WTC11 (cell line): ENCODE measurements at regions not wholly inside any gene's neighbourhood (a gene's known extent, or its start where the extent isn't known, plus 50 kb on each side); places are given as distances from the start of the nearest gene placed in this dataset.

ENCODE experiments used
- ATAC-seq: fragments of 200-7000 bp; cut with Tn5 transposase; 2 replicates; pipeline ENCODE4 v1.10.0; 2021; ENCODE audit warnings: mild to moderate bottlenecking, moderate library complexity
- CTCF ChIA-PET: fragments of 300-600 bp; sonication (Branson Sonifier 250); formaldehyde crosslinking; loops from one replicate; lab custom pipeline; 2021; ENCODE audit warnings: antibody characterized with exemption; lab: Charles Lee
- POLR2A ChIA-PET: fragments of 350-600 bp; sonication (Branson Sonifier 250); formaldehyde crosslinking; loops from one replicate; lab custom pipeline; 2021; ENCODE audit warnings: antibody characterized with exemption; lab: Charles Lee
- DNase-seq: peaks from one replicate; pipeline ENCODE4 v3.0.0; 2021; ENCODE audit warnings: low spot score
- H3K27ac Mint-ChIP-seq: 2 replicates; pipeline ENCODE4 v1.8.0; 2021; ENCODE audit warnings: mixed read lengths
- H3K27me3 Mint-ChIP-seq: 2 replicates; pipeline ENCODE4 v1.8.0; 2021; ENCODE audit warnings: low read depth, mild to moderate bottlenecking, moderate library complexity, mixed read lengths
- H3K36me3 Mint-ChIP-seq: 2 replicates; pipeline ENCODE4 v1.8.0; 2021; ENCODE audit warnings: mixed read lengths
- H3K4me1 Mint-ChIP-seq: 2 replicates; pipeline ENCODE4 v1.8.0; 2022; ENCODE audit warnings: mixed read lengths
- H3K4me3 Mint-ChIP-seq: 2 replicates; pipeline ENCODE4 v1.8.0; 2021; ENCODE audit warnings: mild to moderate bottlenecking, moderate library complexity, mixed read lengths
- H3K9me3 Mint-ChIP-seq: 2 replicates; pipeline ENCODE4 v1.8.0; 2021; ENCODE audit warnings: mixed read lengths
- CREB1 ChIP-seq: sonication (generic); formaldehyde crosslinking; IDR thresholded peaks from 2 replicates; pipeline ENCODE4 v1.8.0; 2023; ENCODE audit warnings: mild to moderate bottlenecking, missing genetic modification reagents
- ELF4 ChIP-seq: sonication (generic); formaldehyde crosslinking; IDR thresholded peaks from 2 replicates; pipeline ENCODE4 v1.8.1; 2022; ENCODE audit warnings: low read depth, mild to moderate bottlenecking, moderate library complexity, missing genetic modification reagents
- EMX1 ChIP-seq: fragments of 250-450 bp; sonication (Bioruptor Pico); IDR thresholded peaks from 2 replicates; pipeline ENCODE4 v1.8.0; 2021; ENCODE audit warnings: mild to moderate bottlenecking
- ERG ChIP-seq: fragments of 250-450 bp; sonication (Bioruptor Pico); IDR thresholded peaks from 2 replicates; pipeline ENCODE4 v1.8.0; 2021; ENCODE audit warnings: mild to moderate bottlenecking
- ESRRA ChIP-seq: sonication (generic); formaldehyde crosslinking; IDR thresholded peaks from 2 replicates; pipeline ENCODE4 v1.8.1; 2022; ENCODE audit warnings: mild to moderate bottlenecking, missing genetic modification reagents, borderline replicate concordance
- ETV6 ChIP-seq: sonication (generic); formaldehyde crosslinking; IDR thresholded peaks from 2 replicates; pipeline ENCODE4 v1.8.1; 2022; ENCODE audit warnings: mild to moderate bottlenecking, missing genetic modification reagents
- HMGA2 ChIP-seq: fragments of 250-450 bp; sonication (Bioruptor Pico); IDR thresholded peaks from 2 replicates; pipeline ENCODE4 v1.4.0; 2021; ENCODE audit warnings: mild to moderate bottlenecking, moderate library complexity
- JAZF1 ChIP-seq: fragments of 250-450 bp; sonication (Bioruptor Pico); IDR thresholded peaks from 2 replicates; pipeline ENCODE4 v1.9.0; 2021; ENCODE audit warnings: moderate library complexity, mild to moderate bottlenecking, inconsistent platforms
- JUN ChIP-seq: sonication (generic); formaldehyde crosslinking; IDR thresholded peaks from 2 replicates; pipeline ENCODE4 v1.8.0; 2023; ENCODE audit warnings: mild to moderate bottlenecking, missing genetic modification reagents
- MAX ChIP-seq: sonication (generic); formaldehyde crosslinking; IDR thresholded peaks from 2 replicates; pipeline ENCODE4 v1.8.0; 2022; ENCODE audit warnings: mild to moderate bottlenecking, missing genetic modification reagents
- MYBL2 ChIP-seq: sonication (generic); formaldehyde crosslinking; IDR thresholded peaks from 2 replicates; pipeline ENCODE4 v1.8.1; 2023; ENCODE audit warnings: mild to moderate bottlenecking, moderate library complexity, missing genetic modification reagents
- NFYB ChIP-seq: sonication (generic); formaldehyde crosslinking; conservative IDR thresholded peaks from 2 replicates; pipeline ENCODE4 v1.8.0; 2022; ENCODE audit warnings: low read depth, missing genetic modification reagents
- NR1H2 ChIP-seq: sonication (generic); formaldehyde crosslinking; IDR thresholded peaks from 2 replicates; pipeline ENCODE4 v1.9.0; 2021; ENCODE audit warnings: mild to moderate bottlenecking, moderate library complexity, missing genetic modification reagents
- NR3C1 ChIP-seq: sonication (generic); formaldehyde crosslinking; conservative IDR thresholded peaks from 2 replicates; pipeline ENCODE4 v1.8.1; 2023; ENCODE audit warnings: low read depth, mild to moderate bottlenecking, missing genetic modification reagents
- PRRX2 ChIP-seq: fragments of 250-450 bp; sonication (Bioruptor Pico); IDR thresholded peaks from 2 replicates; pipeline ENCODE4 v1.8.0; 2021; ENCODE audit warnings: mild to moderate bottlenecking
- STAT6 ChIP-seq: sonication (generic); formaldehyde crosslinking; conservative IDR thresholded peaks from 2 replicates; pipeline ENCODE4 v1.8.1; 2023; ENCODE audit warnings: mild to moderate bottlenecking, low read depth, missing genetic modification reagents, moderate library complexity
- ZNF121 ChIP-seq: sonication (generic); formaldehyde crosslinking; IDR thresholded peaks from 2 replicates; pipeline ENCODE4 v1.8.0; 2023; ENCODE audit warnings: missing genetic modification reagents
- ZNF396 ChIP-seq: fragments of 250-450 bp; sonication (Bioruptor Pico); IDR thresholded peaks from 2 replicates; pipeline ENCODE4 v1.8.0; 2021; ENCODE audit warnings: mild to moderate bottlenecking, moderate library complexity, borderline replicate concordance
- ZNF671 ChIP-seq: fragments of 250-450 bp; sonication (Bioruptor Pico); IDR thresholded peaks from 2 replicates; pipeline ENCODE4 v1.8.0; 2021; ENCODE audit warnings: mild to moderate bottlenecking
- TF ChIP-seq, protein P1 (sequence below): sonication (generic); formaldehyde crosslinking; IDR thresholded peaks from 2 replicates; pipeline ENCODE4 v1.8.0; 2022; ENCODE audit warnings: mild to moderate bottlenecking, missing genetic modification reagents
- TF ChIP-seq, protein P2 (sequence below): sonication (generic); formaldehyde crosslinking; conservative IDR thresholded peaks from 2 replicates; pipeline ENCODE4 v1.8.1; 2022; ENCODE audit warnings: mild to moderate bottlenecking, missing genetic modification reagents
- TF ChIP-seq, protein P3 (sequence below): sonication (generic); formaldehyde crosslinking; IDR thresholded peaks from 2 replicates; pipeline ENCODE4 v1.8.0; 2022; ENCODE audit warnings: mild to moderate bottlenecking, missing genetic modification reagents

DNA sequence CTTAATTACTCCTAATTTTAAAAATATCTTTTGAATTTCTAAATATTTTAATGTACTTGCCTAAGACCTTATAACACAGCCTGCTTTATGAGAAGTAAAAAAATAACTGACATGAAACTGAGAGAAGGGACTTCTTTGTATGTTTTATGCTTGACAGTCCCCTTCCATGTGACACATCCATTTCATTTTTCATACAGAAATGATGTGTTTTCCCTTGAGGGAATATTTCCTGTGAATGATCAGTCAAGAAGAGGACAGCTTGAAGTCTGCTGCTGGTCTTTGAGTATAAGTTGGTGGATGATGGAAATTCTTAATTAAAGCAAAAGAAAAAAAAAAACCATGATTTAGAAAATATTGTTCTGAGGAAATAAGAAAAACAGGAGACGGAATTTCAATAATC is 230.4 kb upstream of the KLHL1 start:
- TF ChIP-seq JAZF1 (no peak), NFYB (CRISPR knock-in tag) (no peak), ZNF121 (CRISPR knock-in tag) (no peak), STAT6 (CRISPR knock-in tag) (no peak), NR3C1 (CRISPR knock-in tag) (no peak), CREB1 (CRISPR knock-in tag) (no peak), MYBL2 (CRISPR knock-in tag) (no peak), EMX1 (CRISPR knock-in tag) (no peak), ESRRA (CRISPR knock-in tag) (no peak), ETV6 (CRISPR knock-in tag) (no peak), ERG (CRISPR knock-in tag) (no peak), ZNF671 (CRISPR knock-in tag) (no peak), JUN (CRISPR knock-in tag) (no peak), ZNF396 (CRISPR knock-in tag) (no peak), HMGA2 (CRISPR knock-in tag) (no peak), PRRX2 (CRISPR knock-in tag) (no peak), MAX (no peak)
- TF ChIP-seq, protein P1, sequence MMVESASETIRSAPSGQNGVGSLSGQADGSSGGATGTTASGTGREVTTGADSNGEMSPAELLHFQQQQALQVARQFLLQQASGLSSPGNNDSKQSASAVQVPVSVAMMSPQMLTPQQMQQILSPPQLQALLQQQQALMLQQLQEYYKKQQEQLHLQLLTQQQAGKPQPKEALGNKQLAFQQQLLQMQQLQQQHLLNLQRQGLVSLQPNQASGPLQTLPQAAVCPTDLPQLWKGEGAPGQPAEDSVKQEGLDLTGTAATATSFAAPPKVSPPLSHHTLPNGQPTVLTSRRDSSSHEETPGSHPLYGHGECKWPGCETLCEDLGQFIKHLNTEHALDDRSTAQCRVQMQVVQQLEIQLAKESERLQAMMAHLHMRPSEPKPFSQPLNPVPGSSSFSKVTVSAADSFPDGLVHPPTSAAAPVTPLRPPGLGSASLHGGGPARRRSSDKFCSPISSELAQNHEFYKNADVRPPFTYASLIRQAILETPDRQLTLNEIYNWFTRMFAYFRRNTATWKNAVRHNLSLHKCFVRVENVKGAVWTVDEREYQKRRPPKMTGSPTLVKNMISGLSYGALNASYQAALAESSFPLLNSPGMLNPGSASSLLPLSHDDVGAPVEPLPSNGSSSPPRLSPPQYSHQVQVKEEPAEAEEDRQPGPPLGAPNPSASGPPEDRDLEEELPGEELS (CRISPR knock-in tag), result no peak
- TF ChIP-seq, protein P2, sequence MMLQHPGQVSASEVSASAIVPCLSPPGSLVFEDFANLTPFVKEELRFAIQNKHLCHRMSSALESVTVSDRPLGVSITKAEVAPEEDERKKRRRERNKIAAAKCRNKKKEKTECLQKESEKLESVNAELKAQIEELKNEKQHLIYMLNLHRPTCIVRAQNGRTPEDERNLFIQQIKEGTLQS (CRISPR knock-in tag), result no peak
- TF ChIP-seq, protein P3, sequence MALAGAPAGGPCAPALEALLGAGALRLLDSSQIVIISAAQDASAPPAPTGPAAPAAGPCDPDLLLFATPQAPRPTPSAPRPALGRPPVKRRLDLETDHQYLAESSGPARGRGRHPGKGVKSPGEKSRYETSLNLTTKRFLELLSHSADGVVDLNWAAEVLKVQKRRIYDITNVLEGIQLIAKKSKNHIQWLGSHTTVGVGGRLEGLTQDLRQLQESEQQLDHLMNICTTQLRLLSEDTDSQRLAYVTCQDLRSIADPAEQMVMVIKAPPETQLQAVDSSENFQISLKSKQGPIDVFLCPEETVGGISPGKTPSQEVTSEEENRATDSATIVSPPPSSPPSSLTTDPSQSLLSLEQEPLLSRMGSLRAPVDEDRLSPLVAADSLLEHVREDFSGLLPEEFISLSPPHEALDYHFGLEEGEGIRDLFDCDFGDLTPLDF (CRISPR knock-in tag), result no peak
- Mint-ChIP-seq H3K27me3 (no peaks in the 10 kb centered on the region; the same call in 1 of the 2 replicates), H3K9me3 (no peaks in the 10 kb centered on the region), H3K27ac (no peak overlapping the region), H3K4me1 (peaks cover 2% of the 10 kb centered on the region; the same call in 1 of the 2 replicates), H3K36me3 (no peaks in the 10 kb centered on the region), H3K4me3 (no peak overlapping the region)
- ChIA-PET POLR2A (no interaction called here), CTCF (no interaction called here)
- no peak for DNase-seq
- ATAC-seq, result no peak

GRCh38 chr13:70336866-70337265 is 228.6 kb upstream of the KLHL1 start:
- ATAC-seq (no peak), DNase-seq (no peak)
- TF ChIP-seq MYBL2 (CRISPR knock-in tag) (no peak), ELF4 (CRISPR knock-in tag) (no peak), NR1H2 (CRISPR knock-in tag) (no peak)
- Mint-ChIP-seq H3K9me3 (no peaks in the 10 kb centered on the region), H3K27me3 (no peaks in the 10 kb centered on the region; the same call in 1 of the 2 replicates), H3K4me3 (no peak overlapping the region), H3K36me3 (no peaks in the 10 kb centered on the region), H3K27ac (no peak overlapping the region), H3K4me1 (peaks cover 2% of the 10 kb centered on the region; the same call in 1 of the 2 replicates)
- CTCF ChIA-PET, result no interaction called here
- POLR2A ChIA-PET, result no interaction called here
